OCI-M2 (cell line): ENCODE measurements at regions not wholly inside any gene's neighbourhood (a gene's known extent, or its start where the extent isn't known, plus 50 kb on each side); places are given as distances from the start of the nearest gene placed in this dataset.

Source experiments
- DNase-seq: peaks from one replicate; lab custom pipeline; 2025; ENCODE audit not compliant: unreplicated experiment; lab: John Stamatoyannopoulos, UW

DNA sequence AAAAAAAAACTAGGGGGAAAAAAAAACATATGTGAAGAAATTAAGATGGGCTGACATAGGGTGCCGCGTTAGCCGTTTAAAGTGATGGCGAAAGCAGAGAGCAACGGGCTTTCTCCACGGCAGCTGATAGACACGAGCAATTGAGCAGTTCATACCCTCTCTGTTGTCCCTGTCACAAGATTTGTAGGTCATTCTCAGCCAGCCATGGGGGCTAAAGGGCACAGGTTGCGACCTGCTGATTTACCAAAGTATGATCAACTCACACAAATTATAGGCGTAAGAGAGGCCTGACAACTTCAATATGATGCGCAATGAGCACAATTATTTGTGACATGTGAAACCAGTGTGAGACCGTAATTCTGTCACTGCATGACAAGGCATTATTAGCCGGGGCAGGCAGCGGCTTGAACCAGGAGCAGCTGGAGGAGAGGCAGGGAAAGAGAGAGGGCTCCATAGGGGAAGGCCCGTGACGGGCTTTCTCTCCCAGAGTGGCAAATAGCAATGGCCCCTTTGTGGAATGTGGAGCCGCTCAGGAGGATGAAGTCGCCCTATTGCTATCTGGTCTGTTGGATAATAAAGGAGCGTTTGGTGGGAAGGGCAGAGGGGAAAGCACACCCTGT, 195.1 kb upstream of the HABP2 start:
- no peak for DNase-seq

DNA sequence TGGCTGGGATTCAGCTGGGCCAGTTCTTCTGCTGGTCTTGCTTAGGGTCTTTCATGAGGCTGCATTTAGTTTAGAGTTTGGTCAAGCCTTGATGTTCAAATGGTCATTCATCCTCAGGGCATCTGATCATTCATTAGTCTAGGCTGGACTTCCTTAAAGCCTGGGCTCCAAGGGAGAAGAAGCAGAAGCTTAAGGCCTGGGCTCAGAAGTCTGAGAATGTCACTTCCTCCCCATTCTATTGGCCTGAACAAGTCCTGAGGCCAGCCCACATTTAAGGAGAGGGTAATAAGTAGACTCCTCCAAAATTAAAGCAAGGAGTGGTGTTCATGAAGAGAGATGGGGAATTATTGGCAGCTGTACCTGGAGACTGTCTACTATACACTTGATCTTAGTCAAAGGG, 193.2 kb upstream of the HABP2 start:
- DNase-seq, result no peak

DNA sequence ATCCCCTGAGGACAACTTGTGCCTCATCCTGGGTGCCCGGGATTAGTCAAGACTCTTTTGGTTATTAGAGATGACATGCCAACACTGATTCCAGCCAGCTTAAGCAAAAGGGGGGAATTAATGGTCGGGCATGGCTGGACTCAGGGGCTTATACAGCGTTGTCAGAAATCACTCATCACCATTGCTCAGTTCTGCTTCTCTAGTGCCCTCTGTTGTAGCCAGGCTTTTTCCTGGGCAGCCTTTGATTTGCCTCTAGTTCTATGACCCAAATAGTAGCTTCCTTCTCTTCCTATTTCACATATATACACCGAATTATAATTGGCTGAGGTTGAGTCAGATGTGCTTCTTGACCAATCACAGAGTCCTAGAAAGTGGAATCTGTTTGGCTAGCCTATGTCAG, 192.0 kb upstream of the HABP2 start:
- DNase-seq, result no peak

DNA sequence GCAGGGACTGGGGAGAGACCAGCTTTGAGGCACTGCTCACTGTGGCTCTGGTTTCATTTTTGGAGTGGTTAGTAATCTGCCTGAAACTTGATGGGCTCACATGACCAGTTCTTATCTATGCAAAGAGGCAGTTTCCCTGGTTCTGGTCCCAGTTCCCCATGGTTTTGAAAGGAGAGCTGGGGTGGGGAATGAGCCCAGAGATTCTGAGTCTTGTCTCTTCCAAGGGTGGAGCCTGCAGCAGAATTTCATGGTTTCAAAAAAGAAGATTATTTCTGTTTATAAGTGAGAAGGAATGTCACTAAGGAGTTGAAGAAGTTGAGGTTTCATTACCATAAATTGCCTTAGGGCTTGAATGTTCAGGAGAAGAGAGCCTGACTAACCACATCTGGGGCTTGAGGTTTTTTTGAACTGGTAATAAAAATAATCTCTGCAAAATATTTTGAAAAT, 190.2 kb upstream of the HABP2 start:
- no peak for DNase-seq

DNA sequence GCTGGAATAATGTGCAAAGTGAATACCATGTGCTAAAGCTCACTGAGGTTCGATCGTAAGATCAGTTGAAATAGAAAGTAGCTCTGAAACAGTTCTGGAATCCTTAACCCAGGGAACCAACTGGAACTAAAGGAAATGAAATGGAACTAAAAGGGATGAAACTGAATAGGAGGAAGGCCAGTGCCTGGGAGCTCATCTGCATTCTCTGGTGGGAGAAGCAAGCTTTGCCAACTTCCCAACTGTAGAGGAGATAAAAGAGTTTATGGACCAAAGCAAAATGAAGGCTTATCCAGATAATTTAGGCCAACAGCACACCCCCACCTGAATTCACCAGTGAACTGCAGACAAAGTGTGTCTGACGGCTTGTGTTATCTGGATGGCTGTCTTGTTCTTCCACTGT, 188.6 kb upstream of the HABP2 start:
- no peak for DNase-seq

DNA sequence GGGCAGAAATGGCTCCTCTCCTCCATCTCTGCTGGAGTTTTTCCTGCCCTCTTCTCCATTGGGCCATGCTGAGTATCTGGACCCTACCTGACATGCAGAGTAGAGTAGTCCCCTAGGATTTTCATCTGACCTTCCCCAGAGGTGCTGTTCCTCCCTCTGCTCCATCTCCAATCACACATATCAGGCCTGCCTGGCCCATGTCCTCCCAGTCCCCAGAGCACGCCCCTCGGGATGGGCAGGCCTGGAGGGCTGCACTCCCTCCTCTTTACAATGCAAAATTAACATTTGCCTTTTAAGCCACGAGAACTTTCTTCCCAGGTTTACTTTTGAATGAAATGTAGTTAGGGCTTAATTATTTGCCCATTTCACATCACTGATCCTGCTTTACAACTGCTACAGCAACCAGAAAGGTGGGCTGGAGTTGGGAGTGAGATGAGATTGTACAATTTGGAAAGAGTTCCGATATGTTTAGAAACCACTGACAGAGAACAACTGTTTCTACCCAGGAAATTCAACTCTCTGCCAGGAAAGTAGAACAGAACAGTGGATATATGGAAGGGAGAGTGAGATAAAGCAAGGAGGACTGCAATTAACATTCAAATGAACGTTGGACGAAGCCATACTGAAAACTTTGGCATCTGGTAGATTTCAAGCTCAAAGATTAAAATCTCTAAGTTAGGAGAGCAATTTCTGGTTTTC, 184.0 kb upstream of the HABP2 start:
- DNase-seq, result no peak

DNA sequence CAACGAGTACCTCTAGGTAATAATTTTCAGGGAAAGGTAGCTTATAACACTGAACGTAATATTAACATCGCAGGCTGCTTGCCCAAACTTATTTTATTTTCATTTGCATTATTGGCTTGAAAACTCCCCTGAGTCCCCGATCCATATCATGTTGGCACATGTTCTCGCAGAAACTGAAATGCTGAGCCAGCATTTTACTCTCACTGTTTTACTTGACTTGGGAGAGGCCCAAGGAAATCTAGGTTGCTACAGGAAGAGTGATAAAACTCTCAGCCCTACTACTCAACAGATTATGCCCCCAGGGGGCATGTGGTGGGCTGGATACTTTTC, 183.5 kb upstream of the HABP2 start:
- no peak for DNase-seq

DNA sequence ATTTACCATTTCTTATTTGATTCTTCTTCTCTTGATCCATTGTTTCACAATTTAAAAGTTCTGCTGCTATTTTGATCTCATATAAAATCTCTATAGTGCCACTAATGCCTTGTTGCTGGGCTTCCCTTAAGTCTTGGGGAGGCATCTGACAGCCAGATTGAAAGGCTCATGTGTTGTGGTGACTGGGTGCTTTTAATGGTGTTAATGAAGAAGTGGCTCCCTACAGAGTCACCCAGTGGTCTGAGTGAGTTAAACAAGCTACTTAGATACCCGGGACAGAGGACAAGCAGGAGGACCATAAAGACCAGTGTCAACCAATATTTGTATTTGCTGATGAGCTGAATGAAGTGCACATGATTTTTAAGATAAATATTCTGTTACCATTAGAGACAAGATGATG, 176.4 kb upstream of the HABP2 start:
- DNase-seq, result no peak

DNA sequence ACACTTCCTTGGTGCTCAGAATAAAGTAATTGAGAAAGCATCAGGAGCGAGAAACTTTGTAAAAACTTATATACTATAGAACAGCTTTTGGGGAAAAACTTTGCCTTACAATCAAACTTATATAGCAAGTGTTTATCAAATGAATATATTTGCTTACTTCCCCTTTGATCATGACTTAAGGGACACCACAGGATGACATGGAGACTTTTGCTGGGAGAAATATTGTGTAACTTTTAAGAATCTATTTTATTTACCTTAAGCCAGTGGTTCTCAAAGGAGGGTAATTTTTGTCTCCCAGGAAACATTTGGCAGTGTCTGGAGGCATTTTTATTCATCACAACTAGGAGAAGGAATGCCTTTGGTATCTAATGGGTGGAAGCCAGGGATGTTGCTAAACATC, 173.8 kb upstream of the HABP2 start:
- no peak for DNase-seq

DNA sequence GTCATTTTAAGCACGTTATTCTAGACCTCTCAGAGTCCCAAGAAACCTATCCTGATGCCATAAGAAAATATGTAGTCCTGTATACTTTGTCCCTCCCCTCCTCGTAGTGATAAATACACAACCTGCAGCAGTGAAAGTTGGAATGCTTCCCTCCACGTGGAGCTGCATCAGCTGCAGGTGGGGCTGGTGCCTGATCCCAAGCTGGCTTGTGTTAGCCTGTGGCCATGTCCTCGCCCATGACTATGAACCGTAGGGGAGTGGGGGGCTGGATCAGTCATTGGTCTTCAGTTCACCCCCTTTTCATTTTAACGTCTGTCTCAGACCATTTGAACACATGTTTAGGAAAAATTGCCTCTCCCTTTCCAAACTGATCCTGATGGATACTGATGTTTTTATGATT, 171.4 kb upstream of the HABP2 start:
- no peak for DNase-seq

DNA sequence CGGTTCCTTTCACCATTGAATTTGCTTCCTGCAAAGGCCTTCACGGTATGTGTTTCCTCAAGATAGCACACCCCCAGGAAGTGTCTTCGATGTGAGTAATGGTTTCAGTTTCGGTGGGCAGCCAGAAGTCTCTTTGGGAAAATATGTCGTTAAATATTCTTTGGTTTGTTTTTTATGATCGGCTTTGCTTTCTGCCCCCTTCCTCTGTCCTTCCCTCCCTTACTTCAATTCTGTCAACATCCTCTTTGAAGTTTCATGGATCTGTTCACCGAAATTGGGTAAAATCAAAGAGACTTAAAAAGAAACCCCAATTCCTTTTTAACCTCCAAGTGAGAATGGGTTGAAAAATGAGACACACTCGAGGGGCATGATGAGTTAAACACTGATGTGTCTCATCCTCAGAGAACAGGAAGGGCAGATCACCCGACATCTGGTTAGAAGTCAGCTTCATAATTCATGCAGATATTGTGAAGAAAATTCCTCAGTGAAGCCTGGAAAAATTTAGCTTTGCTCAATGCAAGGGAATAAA, 170.8 kb upstream of the HABP2 start:
- DNase-seq, result no peak

DNA sequence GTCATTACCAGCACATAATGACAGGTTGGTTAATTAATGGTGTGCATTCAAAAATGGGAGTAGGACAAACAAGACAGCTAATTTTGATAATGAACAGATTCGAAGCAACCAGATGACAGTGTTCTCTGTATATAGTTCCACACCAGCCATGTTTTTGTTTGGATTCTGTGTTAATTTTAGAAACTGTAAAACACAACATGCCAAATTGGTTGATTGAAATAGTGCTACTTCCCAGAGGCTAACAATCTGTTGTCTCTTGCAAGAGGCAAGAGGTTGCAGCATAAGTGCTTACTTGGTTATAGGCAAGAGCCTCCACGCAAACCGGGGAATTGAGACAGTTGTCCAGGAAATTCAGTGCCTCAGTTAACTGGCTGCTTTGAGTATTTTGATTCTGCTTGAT, 170.2 kb upstream of the HABP2 start:
- DNase-seq, result no peak

DNA sequence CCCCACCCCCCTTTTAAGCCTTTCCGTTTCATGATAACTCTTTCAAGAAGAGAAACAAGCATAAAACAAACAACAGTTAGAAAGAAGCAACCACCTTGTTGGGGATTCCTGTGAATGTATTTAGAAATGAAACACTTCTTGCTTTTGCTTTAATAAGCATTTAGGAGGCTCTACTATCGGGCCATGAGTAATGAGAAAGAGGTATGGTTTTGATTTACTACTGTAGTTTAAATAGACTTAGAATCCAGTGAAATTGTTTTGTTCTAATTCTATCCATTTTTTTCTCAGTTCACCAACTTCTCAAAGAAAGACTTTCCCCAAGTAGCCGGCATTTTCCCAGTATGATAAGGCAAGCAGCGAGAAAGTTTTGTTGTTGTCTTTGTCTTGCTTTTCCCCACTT, 168.7 kb upstream of the HABP2 start:
- DNase-seq, result no peak

DNA sequence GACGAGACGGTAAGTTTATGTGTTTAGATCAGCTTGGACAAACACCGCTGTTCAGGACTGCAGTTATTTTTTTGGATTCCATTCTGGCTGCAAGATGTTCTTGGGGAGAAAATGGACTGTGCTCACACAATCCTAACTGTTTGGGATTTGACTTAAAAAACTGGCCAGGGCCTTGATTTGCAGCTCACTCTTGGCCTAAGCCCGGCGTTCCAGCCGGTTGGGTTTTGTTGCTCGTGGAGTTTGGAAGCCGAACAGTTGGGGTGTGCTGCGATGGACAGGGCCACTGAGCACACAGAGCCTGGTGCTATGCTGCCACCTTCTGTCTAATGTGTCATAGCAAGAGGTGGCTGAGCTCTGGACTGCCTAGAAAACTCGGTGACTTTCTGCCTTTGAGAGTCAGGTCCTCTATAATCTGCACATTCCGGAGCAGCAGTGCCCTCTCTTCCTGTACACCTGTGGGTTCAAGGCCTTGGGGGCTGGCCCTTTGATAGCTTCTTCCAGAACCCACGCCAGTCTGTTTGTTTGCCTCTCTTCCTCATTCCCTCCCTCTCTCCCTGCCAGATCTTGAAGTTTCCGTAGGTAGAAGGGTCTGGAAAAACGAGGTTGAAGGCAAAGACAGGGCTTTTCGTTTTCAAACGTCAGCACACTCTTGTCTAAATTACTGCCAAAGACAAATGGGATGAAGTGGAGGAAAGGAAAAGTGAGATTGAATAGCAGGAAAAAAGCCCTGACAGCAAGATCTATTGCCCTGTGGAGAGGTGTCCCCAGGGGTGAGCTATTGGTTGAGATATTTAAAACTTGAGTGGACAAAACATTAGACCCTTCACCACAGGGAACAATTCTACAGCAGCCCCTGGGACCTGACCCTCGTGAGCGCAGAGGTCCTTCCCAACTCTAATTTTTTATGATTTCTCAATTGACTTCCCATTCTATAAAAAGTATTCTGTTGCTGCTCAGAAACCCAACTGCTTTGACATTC, 167.5 kb upstream of the HABP2 start:
- peak; percentile 45 for DNase-seq

DNA sequence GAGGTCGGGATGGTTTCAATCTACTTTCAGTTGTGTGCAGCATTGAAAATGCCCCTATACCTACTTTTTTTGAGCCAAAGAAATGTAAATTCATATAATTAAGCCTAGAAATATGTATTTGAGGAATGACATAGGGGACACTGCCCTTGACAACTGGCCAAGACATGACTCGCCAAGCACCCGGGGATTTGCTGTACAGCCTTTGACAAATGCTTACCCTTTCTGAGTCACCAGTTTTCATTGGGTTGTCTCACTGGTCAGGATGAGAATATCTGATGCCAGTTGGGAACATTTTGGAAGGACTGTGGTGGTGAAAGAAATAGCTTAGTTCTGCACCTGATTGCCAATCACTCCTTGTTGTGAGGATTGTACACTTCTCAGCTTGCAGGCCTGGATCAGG, 166.8 kb upstream of the HABP2 start:
- DNase-seq, result no peak

DNA sequence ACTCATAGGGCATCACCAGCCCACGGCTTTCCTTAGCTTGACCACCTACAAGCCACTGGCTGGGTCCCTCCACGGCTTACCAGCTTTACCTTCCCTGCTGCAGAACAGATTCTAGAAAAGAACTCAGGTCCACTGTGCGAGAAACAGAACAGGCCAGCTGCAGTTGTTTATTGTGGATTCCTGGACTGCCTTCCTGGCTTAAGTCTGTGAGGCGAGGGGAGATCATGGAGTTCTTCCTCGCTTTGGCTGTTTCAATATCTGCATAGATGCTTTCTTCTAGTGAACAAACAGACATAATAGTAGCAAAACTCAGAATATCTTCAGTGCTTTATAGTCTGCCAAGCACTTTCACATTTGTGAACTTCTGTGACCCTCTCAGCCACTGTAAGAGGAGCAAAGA, 162.9 kb upstream of the HABP2 start:
- DNase-seq, result no peak

DNA sequence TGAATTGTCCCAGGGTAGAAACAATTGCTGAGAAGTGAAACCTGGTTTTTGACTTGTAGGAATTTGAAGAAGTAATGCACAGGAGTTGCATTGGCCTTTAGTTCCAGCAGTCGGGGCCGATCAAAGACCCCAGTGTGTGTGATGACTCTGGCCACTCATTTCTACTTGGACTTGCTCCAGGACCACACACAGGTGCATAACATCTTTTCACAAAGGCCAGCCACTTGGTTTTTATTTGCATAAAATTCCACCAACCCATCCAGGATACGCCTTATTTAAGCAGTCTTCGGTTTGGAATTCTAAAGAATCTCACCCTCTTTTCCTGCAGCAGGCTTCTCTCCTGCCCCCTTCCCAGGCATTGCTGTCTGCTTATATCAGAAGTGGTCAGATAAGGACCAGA, 162.0 kb upstream of the HABP2 start:
- no peak for DNase-seq

DNA sequence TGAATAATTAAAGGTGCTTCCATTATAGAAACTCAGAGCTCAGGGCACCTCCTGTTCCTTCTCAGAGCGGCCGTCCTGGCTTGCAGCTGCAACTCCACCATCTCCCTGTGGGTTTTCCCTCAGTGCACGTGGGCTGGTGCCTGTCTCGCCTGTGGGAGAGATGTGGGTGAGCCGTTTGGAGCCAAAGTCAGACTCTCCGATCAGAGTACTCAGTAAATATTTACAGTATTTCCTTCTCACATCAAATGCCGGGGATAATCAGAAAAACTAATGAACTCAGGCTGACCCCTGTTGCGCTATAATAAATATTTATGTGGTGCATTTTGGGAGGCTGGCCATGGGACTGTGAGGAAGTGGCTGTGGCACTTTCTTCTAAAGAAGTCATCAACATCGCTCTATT, 155.8 kb upstream of the HABP2 start:
- DNase-seq, result no peak

DNA sequence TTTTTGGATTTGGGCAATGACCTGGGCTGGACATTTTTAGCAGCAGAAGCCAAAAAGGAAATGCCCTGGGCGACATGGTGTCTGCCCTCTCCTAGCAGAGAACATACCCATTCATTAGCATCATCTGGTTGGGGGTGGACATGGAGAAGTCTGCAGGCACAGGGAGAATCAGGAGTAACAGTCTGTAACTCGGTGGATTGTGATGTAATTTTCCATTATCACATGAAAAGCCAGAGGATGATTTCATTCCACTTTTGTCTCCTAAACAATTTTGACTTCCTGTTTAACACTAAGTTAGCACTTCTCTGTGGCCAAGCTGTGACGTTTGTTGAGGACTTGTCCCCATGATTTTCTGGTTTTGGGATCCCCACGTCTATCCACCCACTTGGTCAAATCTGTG, 153.8 kb upstream of the HABP2 start:
- DNase-seq, result no peak

DNA sequence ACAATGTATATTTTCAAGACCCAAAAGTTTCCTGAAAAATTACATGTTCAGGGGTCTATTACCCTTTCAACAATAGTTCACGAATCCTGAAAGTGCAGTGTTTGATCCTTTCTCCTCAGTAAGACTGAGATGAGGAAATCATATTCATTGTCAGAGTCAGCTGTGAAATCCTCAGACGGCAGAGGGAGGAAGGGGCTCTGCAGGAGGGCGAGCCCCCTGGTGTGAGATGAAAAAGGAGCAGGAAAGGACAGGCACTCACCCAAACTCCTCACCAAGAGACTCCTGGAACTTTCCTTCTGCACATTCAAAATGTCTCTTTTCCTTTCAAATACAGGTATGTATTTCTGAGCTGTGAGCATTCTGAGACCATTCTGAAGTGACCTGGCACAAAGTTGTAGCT, 150.3 kb upstream of the HABP2 start:
- DNase-seq, result no peak

DNA sequence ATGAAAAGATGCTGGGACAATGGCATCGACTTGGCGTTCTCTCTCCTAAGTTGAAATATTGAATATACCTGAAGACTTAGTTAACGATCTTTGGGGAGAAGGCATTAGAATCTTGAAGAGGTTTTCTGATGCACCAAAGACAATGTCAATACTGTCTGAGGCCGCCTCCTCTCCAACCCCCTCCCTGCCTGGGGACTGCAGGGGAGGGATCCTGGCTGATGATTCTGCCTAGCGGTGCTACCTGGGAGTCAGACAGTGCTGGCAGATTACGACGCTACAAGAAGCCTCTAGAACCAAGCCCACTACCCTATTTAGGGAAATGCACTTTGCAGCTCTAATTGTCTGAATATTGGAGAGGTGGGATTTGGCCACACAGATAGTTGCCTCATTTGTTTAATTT, 145.6 kb upstream of the HABP2 start:
- no peak for DNase-seq

DNA sequence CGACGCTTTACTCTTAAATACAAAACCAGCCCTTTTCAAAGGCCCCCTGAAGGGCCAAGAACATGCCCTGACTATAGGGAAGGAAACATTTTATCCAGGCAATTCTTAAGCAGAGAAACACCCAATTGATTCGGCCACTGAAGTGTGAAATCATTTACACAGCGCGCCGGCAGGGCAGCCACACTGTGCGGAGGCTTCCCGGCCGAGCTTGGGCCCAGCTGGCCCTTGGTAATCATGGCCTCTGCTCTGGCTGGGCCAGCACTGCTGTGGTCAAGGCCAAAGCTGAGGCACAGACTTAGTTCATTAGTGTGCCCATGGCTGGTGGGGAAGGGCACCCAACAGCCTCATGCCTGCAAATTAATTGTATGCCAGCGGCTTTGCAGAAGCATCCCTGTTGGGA, 143.7 kb upstream of the HABP2 start:
- DNase-seq, result no peak
